ENCODE measurements at regions not wholly inside any gene's neighbourhood (a gene's known extent, or its start where the extent isn't known, plus 50 kb on each side); places are given as distances from the start of the nearest gene placed in this dataset.
"Not testable (repeated sequence)": the region's sequence is repeated elsewhere in the genome, so short reads cannot be mapped to it uniquely, and the experiment has no call there.

DNA sequence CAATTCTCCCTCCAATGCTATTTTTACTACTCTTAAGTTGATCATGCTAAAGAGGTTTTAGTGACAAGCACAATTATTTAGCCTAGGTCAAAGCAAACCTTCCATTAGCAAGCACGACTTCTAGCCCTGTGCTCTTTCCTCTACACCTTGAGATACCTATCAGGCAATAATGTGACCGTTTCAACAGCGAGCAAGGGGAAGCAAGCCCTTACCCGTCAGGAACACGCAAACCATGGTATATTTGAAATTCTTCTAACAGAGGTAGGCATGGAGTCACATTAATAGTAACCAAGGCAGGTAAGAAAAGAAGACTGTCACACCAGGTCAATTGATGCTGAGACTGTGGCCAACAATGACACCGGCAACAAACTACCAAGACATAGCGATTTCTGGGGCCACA is 68.9 kb upstream of the VGLL4 start:
- DNase-seq (ENCODE audit: low spot score), result no peak

- no peak for DNase-seq (ENCODE audit: low spot score)
Observed at GRCh38 chr3:11711876-11712275, 68.2 kb upstream of the VGLL4 start.

GRCh38 chr3:11709782-11710181 is 66.1 kb upstream of the VGLL4 start:
- no peak for DNase-seq (ENCODE audit: low spot score)

- not testable (repeated sequence) for DNase-seq (ENCODE audit: low spot score)
Observed at GRCh38 chr3:11707084-11707483, 63.4 kb upstream of the VGLL4 start.

DNA sequence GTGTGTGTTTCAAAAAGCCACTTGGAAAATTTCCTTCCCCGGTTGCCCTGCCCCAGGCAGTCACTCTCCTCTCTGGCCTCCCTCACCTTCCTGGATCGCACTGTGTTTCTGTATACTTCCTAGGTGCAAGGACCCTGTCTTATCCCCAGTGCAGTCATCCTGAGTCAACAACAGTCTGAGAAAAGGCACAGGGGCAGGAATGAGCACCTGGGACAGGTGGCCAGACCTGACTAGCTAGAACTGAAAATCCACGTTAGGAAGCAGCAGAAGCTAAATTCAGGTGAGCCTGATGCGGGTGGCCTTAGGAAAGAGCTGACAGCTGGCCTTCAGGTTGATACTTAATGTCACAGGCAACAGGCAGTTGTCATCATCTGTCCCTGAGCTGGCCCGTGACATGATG is 62.9 kb upstream of the VGLL4 start:
- DNase-seq (ENCODE audit: low spot score), result no peak

DNA sequence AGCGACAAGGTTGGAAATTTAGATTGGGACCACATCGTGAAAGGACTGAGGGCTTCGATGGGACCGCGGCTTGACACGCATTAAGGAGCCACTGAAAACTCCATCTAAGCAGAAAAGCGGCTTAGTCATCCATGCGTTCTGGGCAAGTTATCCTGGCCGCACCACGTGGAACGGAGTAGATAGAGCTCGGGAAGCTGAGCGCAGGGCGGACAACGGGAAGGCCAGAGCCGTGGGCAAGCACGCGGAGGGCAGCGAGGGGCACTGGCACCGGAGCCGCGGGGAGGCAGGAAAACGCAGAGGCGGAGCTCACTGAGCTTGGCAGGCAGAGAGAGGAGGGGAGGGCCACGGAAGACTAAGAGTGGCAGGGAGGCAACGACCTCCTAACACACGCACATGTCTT is 61.3 kb upstream of the VGLL4 start:
- DNase-seq (ENCODE audit: low spot score), result no peak

DNA sequence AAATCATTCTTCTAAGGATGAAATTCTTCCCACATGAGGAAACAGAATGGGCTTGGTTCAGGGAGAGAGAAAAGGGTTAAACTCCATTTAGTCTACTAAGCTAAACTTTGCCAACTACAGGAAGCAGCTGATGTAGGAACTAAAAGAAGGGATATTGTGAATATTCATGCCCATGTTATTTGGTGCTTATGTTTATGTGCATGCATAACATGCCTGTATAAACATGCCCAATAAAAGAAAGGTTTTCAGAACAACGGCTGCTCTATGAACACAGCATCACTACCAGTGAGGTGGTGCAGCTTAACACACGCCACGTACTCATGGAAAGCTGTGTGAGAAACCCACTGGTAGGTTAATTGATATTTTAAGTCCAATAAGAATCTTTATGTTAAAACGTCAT is 59.4 kb upstream of the VGLL4 start:
- DNase-seq (ENCODE audit: low spot score), result no peak

DNA sequence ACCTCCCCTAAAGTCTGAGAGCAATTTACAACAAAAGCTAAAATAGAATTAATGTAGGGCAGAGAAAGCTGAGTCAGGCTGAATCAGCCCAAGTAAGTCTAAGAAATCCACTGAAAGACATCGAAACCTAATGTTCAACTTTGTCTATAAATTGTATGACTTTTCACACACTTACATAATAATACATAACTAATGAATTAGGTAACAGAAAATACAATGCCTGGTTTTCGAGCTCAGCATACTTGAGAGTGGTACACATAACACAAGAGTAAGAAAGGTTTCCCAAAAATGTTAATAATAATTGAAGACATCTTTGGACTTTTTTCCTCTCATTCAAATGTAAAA is 55.3 kb upstream of the VGLL4 start:
- DNase-seq (ENCODE audit: low spot score), result no peak

DNA sequence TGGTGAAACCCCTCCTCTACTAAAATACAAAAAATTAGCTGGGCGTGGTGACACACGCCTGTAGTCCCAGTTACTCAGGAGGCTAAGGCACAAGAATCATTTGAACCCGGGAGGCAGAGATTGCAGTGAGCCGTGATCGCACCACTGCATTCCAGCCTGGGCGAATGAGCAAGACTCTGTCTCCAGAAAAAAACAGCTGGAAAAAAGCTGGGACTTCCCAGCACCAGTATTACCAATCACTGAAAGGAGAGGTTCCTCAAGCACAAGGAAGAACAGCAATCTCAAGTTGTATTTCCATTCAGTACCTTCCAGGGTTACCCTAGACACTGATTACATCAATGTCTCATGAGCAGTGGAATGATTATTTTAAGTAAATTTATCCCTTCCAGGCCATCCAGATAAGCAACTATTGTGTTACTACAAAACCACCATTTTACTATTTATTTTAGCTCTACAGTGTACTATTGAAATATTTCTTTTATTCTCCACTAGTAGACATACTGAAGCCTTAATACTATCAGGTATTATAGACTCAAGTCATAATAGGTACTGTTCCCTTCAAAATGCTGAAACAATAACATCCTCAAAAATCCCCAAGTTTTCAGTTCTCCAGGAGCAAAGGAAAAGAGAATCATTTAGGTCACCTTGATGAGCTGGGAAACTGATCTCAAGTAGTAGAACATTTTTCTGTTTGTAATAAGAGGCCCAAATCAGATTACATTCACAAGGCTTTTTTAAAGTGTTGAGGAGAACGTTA is 54.8 kb upstream of the VGLL4 start:
- no peak for DNase-seq (ENCODE audit: low spot score)

DNA sequence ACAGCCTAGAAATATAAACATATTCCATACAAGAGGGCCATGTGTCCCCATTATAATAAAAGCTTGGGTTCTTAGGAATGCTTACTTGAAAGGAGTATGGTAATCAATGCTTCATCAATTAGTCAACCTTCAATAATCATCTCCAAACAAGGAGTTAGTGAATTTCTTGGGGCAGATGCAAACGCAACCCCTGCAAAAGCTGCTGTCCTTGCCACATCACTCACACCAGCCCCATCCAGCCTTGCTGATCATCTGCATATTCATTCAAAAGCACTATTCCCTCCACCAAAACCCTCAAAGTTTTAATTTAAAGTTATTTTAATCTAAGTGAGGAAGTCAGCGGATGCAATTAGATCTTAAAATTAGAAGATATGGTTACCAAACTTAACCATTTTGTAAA is 54.0 kb upstream of the VGLL4 start:
- DNase-seq (ENCODE audit: low spot score), result no peak

DNA sequence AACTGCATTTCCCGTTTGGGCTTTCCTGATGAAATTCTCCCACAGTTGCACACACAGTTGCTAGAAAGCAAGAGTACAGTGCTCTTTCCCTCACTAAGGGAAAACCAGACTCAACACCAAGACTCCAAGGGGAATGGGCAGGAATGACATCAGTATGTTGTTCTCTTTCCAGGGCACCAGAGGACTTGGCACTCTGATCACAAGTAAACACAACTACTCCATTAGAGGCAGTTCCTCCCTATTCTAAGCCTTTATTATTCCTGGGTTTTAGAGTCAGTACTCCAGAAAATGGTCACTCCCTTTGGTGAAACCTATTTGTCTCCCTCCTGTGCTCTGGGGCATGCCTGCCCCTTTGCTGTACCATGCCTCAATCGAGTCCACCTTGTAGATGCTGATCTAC is 52.3 kb upstream of the VGLL4 start:
- DNase-seq (ENCODE audit: low spot score), result no peak

Measured in ecto neural progenitor cell (in vitro differentiated cells).